HepG2 (cell line): ENCODE measurements at regions not wholly inside any gene's neighbourhood (a gene's known extent, or its start where the extent isn't known, plus 50 kb on each side); places are given as distances from the start of the nearest gene placed in this dataset.

Source experiments
- ATAC-seq: fragments of 200-7000 bp; cut with Tn5 transposase; 3 replicates; pipeline ENCODE4 v1.9.1; 2020; ENCODE audit warnings: mild to moderate bottlenecking, moderate library complexity
- BruUV-seq: library from RNA; stranded (reverse); fragments of 400-500 nt; replicated peaks from 2 replicates; lab custom pipeline; 2021; lab: Mats Ljungman, UMichigan
- CTCF ChIA-PET: fragments of 300-600 bp; formaldehyde crosslinking; extraction: SDS; loops from one replicate; lab custom pipeline; 2021; ENCODE audit warnings: low total read pairs, inconsistent platforms, low intra/inter-chr PET ratio; lab: Yijun Ruan, JAX
- POLR2A ChIA-PET: fragments of 350-600 bp; sonication (Branson Sonifier 250); formaldehyde crosslinking; loops from one replicate; lab custom pipeline; 2020; ENCODE audit warnings: antibody characterized with exemption, inconsistent platforms; lab: Yijun Ruan, JAX
- DNase-seq: peaks from one replicate; pipeline ENCODE4 v3.0.0-alpha.2; 2015; ENCODE audit warnings: low spot score
- FAIRE-seq: peaks from 3 replicates; lab custom pipeline; 2011; peaks lifted over from hg19 to GRCh38; lab: Jason Lieb, UNC
- H2AFZ ChIP-seq: one replicate; pipeline ENCODE4 v1.6.1; 2011; ENCODE audit warnings: low read length, inconsistent platforms
- H3K27ac ChIP-seq: fragments of 300-600 bp; 3 replicates; pipeline ENCODE4 v1.8.0; 2011; ENCODE audit warnings: mixed run types, mild to moderate bottlenecking, mixed read lengths, low read length, inconsistent platforms; ENCODE audit not compliant: insufficient read depth; ENCODE audit errors: extremely low read length
- H3K27me3 ChIP-seq, 2 experiments: fragments of 200-600 bp in 1 of 2; 2 replicates in 1 of 2; 3 replicates in 1 of 2; pipeline versions ENCODE4 v1.6.0 to v1.8.0; 2011; ENCODE audit warnings: low read length in 2 of 2, mild to moderate bottlenecking in 2 of 2, moderate library complexity in 2 of 2, inconsistent platforms in 1 of 2; ENCODE audit not compliant: insufficient read depth in 2 of 2, control insufficient read depth in 1 of 2
- H3K36me3 ChIP-seq, 2 experiments: fragments of 200-600 bp in 1 of 2; replicated peaks in 1 of 2; 2 replicates in 1 of 2; 3 replicates in 1 of 2; pipeline versions ENCODE4 v1.5.1 to v1.8.0; 2011; ENCODE audit warnings: low read length in 2 of 2, inconsistent platforms in 1 of 2; ENCODE audit not compliant: insufficient read depth in 2 of 2, control insufficient read depth in 1 of 2
- H3K4me1 ChIP-seq: 2 replicates; pipeline ENCODE4 v1.5.1; 2012; ENCODE audit warnings: low read length, inconsistent platforms; ENCODE audit not compliant: insufficient read depth
- H3K4me2 ChIP-seq: 2 replicates; pipeline ENCODE4 v1.6.0; 2011; ENCODE audit warnings: low read depth, low read length, inconsistent platforms
- H3K4me3 ChIP-seq, 3 experiments: fragments of 200-600 bp in 1 of 3; sonication (generic), shearing (Covaris generic) in 1 of 3; replicated peaks in 1 of 3; 2 replicates each; pipeline ENCODE4 v1.5.1; 2011 to 2016; ENCODE audit warnings: low read length in 3 of 3, inconsistent platforms in 2 of 3, low read depth in 2 of 3, mild to moderate bottlenecking in 2 of 3, control low read depth in 1 of 3, mixed read lengths in 1 of 3; ENCODE audit not compliant: insufficient read depth in 1 of 3
- H3K79me2 ChIP-seq: one replicate; pipeline ENCODE4 v1.6.1; 2011; ENCODE audit warnings: low read length, inconsistent platforms; ENCODE audit not compliant: insufficient read depth
- H3K9ac ChIP-seq: 2 replicates; pipeline ENCODE4 v1.6.0; 2011; ENCODE audit warnings: mild to moderate bottlenecking, low read depth, low read length, inconsistent platforms; ENCODE audit not compliant: insufficient read depth
- H3K9me3 ChIP-seq: 2 replicates; pipeline ENCODE4 v1.5.1; 2012; ENCODE audit warnings: mild to moderate bottlenecking, low read length
- H4K20me1 ChIP-seq: 2 replicates; pipeline ENCODE4 v1.6.0; 2011; ENCODE audit warnings: inconsistent platforms, mild to moderate bottlenecking, low read length, moderate library complexity; ENCODE audit not compliant: insufficient read depth
- ARID3A ChIP-seq: IDR thresholded peaks from 2 replicates; pipeline ENCODE4 v1.6.1; 2012; ENCODE audit warnings: low read depth, low read length, improper control_type of control experiment
- KLF9 ChIP-seq: IDR thresholded peaks from 2 replicates; pipeline ENCODE4 v1.6.1; 2016; ENCODE audit warnings: low read depth
- MYPOP ChIP-seq: sonication (generic); formaldehyde crosslinking; IDR thresholded peaks from 2 replicates; pipeline ENCODE4 v1.8.1; 2023; ENCODE audit warnings: mild to moderate bottlenecking, moderate library complexity, missing genetic modification reagents
- REL ChIP-seq: sonication (generic); formaldehyde crosslinking; conservative IDR thresholded peaks from 2 replicates; pipeline ENCODE4 v1.8.0; 2022; ENCODE audit warnings: mild to moderate bottlenecking, missing genetic modification reagents, moderate library complexity
- RFX1 ChIP-seq: fragments of 450-650 bp; IDR thresholded peaks from 2 replicates; pipeline ENCODE4 v1.6.1; 2017
- U2AF1 ChIP-seq: fragments of 200-400 bp; formaldehyde crosslinking; optimal IDR thresholded peaks from 2 replicates; pipeline ENCODE3; 2017; ENCODE audit warnings: mild to moderate bottlenecking, low read depth, low read length
- ZFP41 ChIP-seq: sonication (generic); formaldehyde crosslinking; IDR thresholded peaks from 2 replicates; pipeline ENCODE4 v1.4.0; 2020; ENCODE audit warnings: mild to moderate bottlenecking, missing genetic modification reagents, borderline replicate concordance
- WGBS: methylation state at CpG from one replicate; pipeline ENCODE4 v1.1.6; 2017; ENCODE audit warnings: low lambda C conversion rate; 5-methylcytosine and 5-hydroxymethylcytosine counted together
- in situ Hi-C: cut with HindIII; loops from 2 replicates; pipeline ENCODE4 v1.10.0; 2017; ENCODE audit warnings: low pct_unique_long_range_greater_than_20kb; ENCODE audit not compliant: extremely low pct_ligation_motif_present
- intact Hi-C: fragments of 100-400 bp; cut with micrococcal nuclease; formaldehyde crosslinking; loops from one replicate; pipeline ENCODE4 v1.10.0; 2022; ENCODE audit not compliant: unreplicated experiment

- H3K4me3 ChIP-seq: no peak overlapping the region
- POLR2A ChIA-PET: no interaction called here
- no peaks in the 10 kb centered on the region for H3K79me2 ChIP-seq
- no peak for TF ChIP-seq KLF9
- no peak for TF ChIP-seq REL (CRISPR knock-in tag)
- TF ChIP-seq RFX1: no peak
- no peak for TF ChIP-seq U2AF1
- TF ChIP-seq ZFP41: no peak
- no peak for TF ChIP-seq MYPOP (CRISPR knock-in tag)
- no peak for TF ChIP-seq ARID3A
- no peak overlapping the region for H3K9ac ChIP-seq
- ATAC-seq (no peak), DNase-seq (no peak), FAIRE-seq (no peak)
- H4K20me1 ChIP-seq: no peaks in the 10 kb centered on the region
- peaks cover 5 to 19% of the 10 kb centered on the region in 2 experiments; a peak in 2 of 5 replicates for H3K27me3 ChIP-seq
- CTCF ChIA-PET: no interaction called here
- H3K36me3 ChIP-seq: no peaks in the 10 kb centered on the region
- BruUV-seq: no TSS peak
- no peaks in the 10 kb centered on the region for H3K9me3 ChIP-seq
- H3K4me2 ChIP-seq: no peak overlapping the region
- WGBS: 30% methylated on average over 4 of the region's 4 CpGs
- intact Hi-C loops: no loop called here
- in situ Hi-C loops: no loop called here
- peaks cover 2% of the 10 kb centered on the region for H3K4me1 ChIP-seq
- H2AFZ ChIP-seq: no peak overlapping the region
- no peak overlapping the region for H3K27ac ChIP-seq
Observed at GRCh38 chr6:137434640-137435039, 59.6 kb downstream of the OLIG3 start.
